H9 (cell line): ENCODE measurements at regions not wholly inside any gene's neighbourhood (a gene's known extent, or its start where the extent isn't known, plus 50 kb on each side); places are given as distances from the start of the nearest gene placed in this dataset.

Source experiments
- DNase-seq: peaks from one replicate; pipeline ENCODE4 v3.0.0-alpha.2; 2017
- H2AFZ ChIP-seq: one replicate; pipeline ENCODE4 v1.6.1; 2013; ENCODE audit warnings: mild to moderate bottlenecking, low read length, control low read depth, moderate library complexity
- H2AK5ac ChIP-seq: 2 replicates; pipeline ENCODE4 v1.6.1; 2013; ENCODE audit warnings: low read length, control low read depth, mixed read lengths; ENCODE audit not compliant: insufficient read length
- H2BK120ac ChIP-seq: one replicate; pipeline ENCODE4 v1.6.1; 2013; ENCODE audit warnings: low read depth, mild to moderate bottlenecking, low read length, control low read depth, inconsistent platforms; ENCODE audit not compliant: poor library complexity, severe bottlenecking
- H2BK12ac ChIP-seq: 2 replicates; pipeline ENCODE4 v1.6.1; 2013; ENCODE audit warnings: low read length, control low read depth, mixed read lengths, low read depth; ENCODE audit not compliant: insufficient read length
- H2BK15ac ChIP-seq: 2 replicates; pipeline ENCODE4 v1.6.1; 2013; ENCODE audit warnings: low read depth, low read length, control low read depth
- H2BK20ac ChIP-seq: one replicate; pipeline ENCODE4 v1.6.1; 2013; ENCODE audit warnings: low read depth, mild to moderate bottlenecking, low read length, control low read depth, inconsistent platforms; ENCODE audit not compliant: poor library complexity, severe bottlenecking
- H2BK5ac ChIP-seq: 2 replicates; pipeline ENCODE4 v1.6.1; 2013; ENCODE audit warnings: low read length, control low read depth, mixed read lengths; ENCODE audit not compliant: insufficient read length
- H3K14ac ChIP-seq: 2 replicates; pipeline ENCODE4 v1.6.1; 2013; ENCODE audit warnings: low read length, control low read depth; ENCODE audit not compliant: insufficient read depth
- H3K18ac ChIP-seq: 2 replicates; pipeline ENCODE4 v1.6.1; 2013; ENCODE audit warnings: low read depth, mild to moderate bottlenecking, mixed read lengths, low read length, control low read depth; ENCODE audit not compliant: insufficient read length
- H3K23ac ChIP-seq: 2 replicates; pipeline ENCODE4 v1.6.1; 2013; ENCODE audit warnings: low read length, control low read depth, mixed read lengths, low read depth; ENCODE audit not compliant: insufficient read length
- H3K23me2 ChIP-seq: 2 replicates; pipeline ENCODE4 v1.6.1; 2013; ENCODE audit warnings: low read depth, mild to moderate bottlenecking, mixed read lengths, low read length, control low read depth; ENCODE audit not compliant: insufficient read length, poor library complexity, severe bottlenecking
- H3K27ac ChIP-seq: 2 replicates; pipeline ENCODE4 v1.5.1; 2013; ENCODE audit warnings: low read length, control low read depth, mixed read lengths, low read depth; ENCODE audit not compliant: insufficient read length
- H3K27me3 ChIP-seq: 2 replicates; pipeline ENCODE4 v1.6.1; 2013; ENCODE audit warnings: low read length, control low read depth, inconsistent platforms; ENCODE audit not compliant: insufficient read depth
- H3K4ac ChIP-seq: 2 replicates; pipeline ENCODE4 v1.6.1; 2013; ENCODE audit warnings: low read depth, mild to moderate bottlenecking, control low read depth, inconsistent platforms, low read length, moderate library complexity
- H3K4me1 ChIP-seq: 2 replicates; pipeline ENCODE4 v1.6.1; 2013; ENCODE audit warnings: low read length, control low read depth, inconsistent platforms; ENCODE audit not compliant: insufficient read depth
- H3K4me2 ChIP-seq: 2 replicates; pipeline ENCODE4 v1.6.1; 2013; ENCODE audit warnings: low read length, control low read depth, mixed read lengths; ENCODE audit not compliant: insufficient read length, insufficient read depth
- H3K56ac ChIP-seq: 2 replicates; pipeline ENCODE4 v1.6.1; 2013; ENCODE audit warnings: low read depth, mild to moderate bottlenecking, mixed read lengths, low read length, control low read depth; ENCODE audit not compliant: insufficient read length
- H3K79me1 ChIP-seq: 2 replicates; pipeline ENCODE4 v1.6.1; 2013; ENCODE audit warnings: low read depth, mild to moderate bottlenecking, moderate library complexity, low read length, control low read depth, inconsistent platforms; ENCODE audit not compliant: insufficient read depth, poor library complexity, severe bottlenecking
- H3K79me2 ChIP-seq: 2 replicates; pipeline ENCODE4 v1.6.1; 2013; ENCODE audit warnings: low read length, control low read depth, inconsistent platforms; ENCODE audit not compliant: insufficient read depth
- H3K9ac ChIP-seq: 2 replicates; pipeline ENCODE4 v1.6.1; 2013; ENCODE audit warnings: low read length, control low read depth, mixed read lengths; ENCODE audit not compliant: insufficient read length; ENCODE audit errors: extremely low read depth
- H3K9me3 ChIP-seq: one replicate; pipeline ENCODE4 v1.6.1; 2013; ENCODE audit warnings: low read depth, low read length, inconsistent platforms; ENCODE audit not compliant: control insufficient read depth
- H3T11ph ChIP-seq: one replicate; pipeline ENCODE4 v1.6.1; 2013; ENCODE audit warnings: mild to moderate bottlenecking, low read length, control low read depth, inconsistent platforms
- H4K20me1 ChIP-seq: one replicate; pipeline ENCODE4 v1.6.1; 2013; ENCODE audit not compliant: control insufficient read depth, insufficient read length, insufficient read depth
- H4K5ac ChIP-seq: 2 replicates; pipeline ENCODE4 v1.6.1; 2013; ENCODE audit warnings: low read depth, mild to moderate bottlenecking, mixed read lengths, low read length, control low read depth; ENCODE audit not compliant: insufficient read length
- H4K8ac ChIP-seq: replicated peaks from 2 replicates; pipeline ENCODE4 v1.6.1; 2013; ENCODE audit warnings: low read length, control low read depth, mixed read lengths, low read depth; ENCODE audit not compliant: insufficient read length
- H4K91ac ChIP-seq: 2 replicates; pipeline ENCODE4 v1.6.1; 2013; ENCODE audit warnings: low read depth, mild to moderate bottlenecking, moderate library complexity, mixed read lengths, low read length, control low read depth; ENCODE audit not compliant: insufficient read length
- H3K27ac Mint-ChIP-seq, 3 experiments: 2 replicates in 2 of 3; 3 replicates in 1 of 3; pipeline ENCODE4 v1.8.0; 2020 to 2021; ENCODE audit warnings: mixed read lengths in 3 of 3, mild to moderate bottlenecking in 1 of 3, moderate library complexity in 1 of 3
- H3K27me3 Mint-ChIP-seq: 2 replicates; pipeline ENCODE4 v1.8.0; 2021; ENCODE audit warnings: low read depth, mild to moderate bottlenecking, moderate library complexity, mixed read lengths
- H3K36me3 Mint-ChIP-seq, 3 experiments: 2 replicates in 2 of 3; 3 replicates in 1 of 3; pipeline ENCODE4 v1.8.0; 2020 to 2021; ENCODE audit warnings: low read depth in 3 of 3, mixed read lengths in 3 of 3; ENCODE audit not compliant: insufficient read depth in 1 of 3
- H3K4me1 Mint-ChIP-seq, 2 experiments: 2 replicates each; pipeline ENCODE4 v1.8.0; 2020; ENCODE audit warnings: mixed read lengths in 2 of 2
- H3K4me3 Mint-ChIP-seq, 2 experiments: 2 replicates in 1 of 2; 3 replicates in 1 of 2; pipeline ENCODE4 v1.8.0; 2020 to 2021; ENCODE audit warnings: mild to moderate bottlenecking in 2 of 2, mixed read lengths in 2 of 2, moderate library complexity in 1 of 2
- H3K9me3 Mint-ChIP-seq, 2 experiments: 2 replicates in 1 of 2; 3 replicates in 1 of 2; pipeline ENCODE4 v1.8.0; 2020; ENCODE audit warnings: mild to moderate bottlenecking in 2 of 2, mixed read lengths in 2 of 2, moderate library complexity in 1 of 2
- CTCF ChIP-seq: fragments of 200-600 bp; sonication (generic); conservative IDR thresholded peaks from 3 replicates; pipeline ENCODE4 v1.8.0; 2021; ENCODE audit warnings: antibody characterized with exemption, mild to moderate bottlenecking
- WGBS: extraction: QIAGEN DNeasy Blood & Tissue Kit; methylation state at CpG from one replicate; pipeline ENCODE4 v1.1.7; 2013; ENCODE audit warnings: missing lambda C conversion rate, low lambda C conversion rate, mixed read lengths; ENCODE audit not compliant: insufficient read length; ENCODE audit errors: extremely low coverage; 5-methylcytosine and 5-hydroxymethylcytosine counted together

- WGBS: no CpG with 5 or more reads among the region's 10 CpGs
- Histone ChIP-seq H3K9me3 (no peaks in the 10 kb centered on the region), H3K9ac (no peak overlapping the region), H3K23ac (no peak overlapping the region), H2BK15ac (no peak overlapping the region), H4K91ac (no peak overlapping the region), H4K8ac (no peak overlapping the region), H2BK120ac (no peak overlapping the region), H3K27me3 (no peaks in the 10 kb centered on the region), H3K18ac (no peak overlapping the region), H3K4ac (no peak overlapping the region), H2AFZ (no peak overlapping the region), H3K27ac (no peak overlapping the region), H3K56ac (no peak overlapping the region), H3K79me1 (no peaks in the 10 kb centered on the region), H3K4me1 (no peaks in the 10 kb centered on the region), H2BK5ac (no peak overlapping the region), H3K14ac (no peak overlapping the region), H2BK12ac (no peak overlapping the region), H4K5ac (no peak overlapping the region), H3T11ph (no peak overlapping the region), H2AK5ac (no peak overlapping the region), H3K4me2 (no peak overlapping the region), H2BK20ac (no peak overlapping the region), H3K79me2 (no peaks in the 10 kb centered on the region), H4K20me1 (no peaks in the 10 kb centered on the region), H3K23me2 (no peaks in the 10 kb centered on the region)
- DNase-seq: no peak
- Mint-ChIP-seq H3K27ac (no peak overlapping the region), H3K9me3 (no peaks in the 10 kb centered on the region), H3K4me3 (no peak overlapping the region), H3K36me3 (peaks cover 24 to 44% (median 41%) of the 10 kb centered on the region in 3 experiments), H3K4me1 (0 out of 4 replicates have a peak, but pooled peaks cover 0 to 2% of the 10 kb centered on the region in 2 experiments), H3K27me3 (no peaks in the 10 kb centered on the region; the same call in 1 of the 2 replicates)
- TF ChIP-seq CTCF: no peak
Measured at GRCh38 chr11:71096751-71097388, 155.5 kb downstream of the SHANK2 start.
